Esophagus muscularis mucosa (tissue), 4 donors: ENCODE measurements at regions not wholly inside any gene's neighbourhood (a gene's known extent, or its start where the extent isn't known, plus 50 kb on each side); places are given as distances from the start of the nearest gene placed in this dataset.

Experiments used
- DNase-seq: peaks from one replicate; pipeline ENCODE4 v3.0.0-alpha.2; 2017; ENCODE audit errors: extremely low spot score
- H3K27ac ChIP-seq, 4 donors: fragments of 200-600 bp; sonication (generic); replicated peaks in 1 of 4; 1 replicate in 3 of 4; 2 replicates in 1 of 4; pipeline ENCODE4 v1.5.1; 2016 to 2019; ENCODE audit warnings: mild to moderate bottlenecking in 1 of 4
- H3K27me3 ChIP-seq, 4 donors: fragments of 200-600 bp; sonication (generic); one replicate each; pipeline versions ENCODE4 v1.5.1 to v1.6.0; 2016 to 2019
- H3K36me3 ChIP-seq, 4 donors: fragments of 200-600 bp; sonication (generic); one replicate each; pipeline ENCODE4 v1.5.1; 2016 to 2019
- H3K4me1 ChIP-seq, 4 donors: fragments of 200-600 bp; sonication (generic); one replicate each; pipeline ENCODE4 v1.5.1; 2016 to 2019
- H3K4me3 ChIP-seq, 4 donors: fragments of 200-600 bp; sonication (generic); 1 replicate in 2 of 4; 2 replicates in 2 of 4; pipeline ENCODE4 v1.5.1; 2016 to 2019; ENCODE audit warnings: mild to moderate bottlenecking in 4 of 4, moderate library complexity in 1 of 4
- H3K9me3 ChIP-seq, 4 donors: fragments of 200-600 bp; sonication (generic); 1 replicate in 3 of 4; 2 replicates in 1 of 4; pipeline ENCODE4 v1.5.1; 2016 to 2019
- EP300 ChIP-seq: sonication (generic); formaldehyde crosslinking; IDR thresholded peaks from one replicate; pipeline ENCODE4 v1.6.1; 2017; ENCODE audit warnings: antibody characterized with exemption
- POLR2A ChIP-seq: fragments of 450-650 bp; IDR thresholded peaks from one replicate; pipeline ENCODE4 v1.6.1; 2017; ENCODE audit warnings: antibody characterized with exemption, moderate library complexity, mild to moderate bottlenecking, low read depth
- POLR2AphosphoS5 ChIP-seq, 2 donors: sonication (generic); formaldehyde crosslinking; IDR thresholded peaks; one replicate each; pipeline ENCODE4 v1.6.1; 2017; ENCODE audit warnings: antibody characterized with exemption in 2 of 2
- WGBS: methylation state at CpG from one replicate; pipeline ENCODE4 v1.1.5; 2018; 5-methylcytosine and 5-hydroxymethylcytosine counted together
- intact Hi-C: fragments of 100-400 bp; cut with DNase I; formaldehyde crosslinking; loops from one replicate; pipeline ENCODE4 v1.15.1; 2023
- TF ChIP-seq, protein P1 (sequence below), 3 experiments: fragments of 200-600 bp in 2 of 3; fragments of 450-650 bp in 1 of 3; sonication (generic) in 2 of 3; IDR thresholded peaks; one replicate each; pipeline ENCODE4 v1.5.1; 2017 to 2019; ENCODE audit warnings: antibody characterized with exemption in 3 of 3, mild to moderate bottlenecking in 2 of 3, moderate library complexity in 1 of 3

DNA sequence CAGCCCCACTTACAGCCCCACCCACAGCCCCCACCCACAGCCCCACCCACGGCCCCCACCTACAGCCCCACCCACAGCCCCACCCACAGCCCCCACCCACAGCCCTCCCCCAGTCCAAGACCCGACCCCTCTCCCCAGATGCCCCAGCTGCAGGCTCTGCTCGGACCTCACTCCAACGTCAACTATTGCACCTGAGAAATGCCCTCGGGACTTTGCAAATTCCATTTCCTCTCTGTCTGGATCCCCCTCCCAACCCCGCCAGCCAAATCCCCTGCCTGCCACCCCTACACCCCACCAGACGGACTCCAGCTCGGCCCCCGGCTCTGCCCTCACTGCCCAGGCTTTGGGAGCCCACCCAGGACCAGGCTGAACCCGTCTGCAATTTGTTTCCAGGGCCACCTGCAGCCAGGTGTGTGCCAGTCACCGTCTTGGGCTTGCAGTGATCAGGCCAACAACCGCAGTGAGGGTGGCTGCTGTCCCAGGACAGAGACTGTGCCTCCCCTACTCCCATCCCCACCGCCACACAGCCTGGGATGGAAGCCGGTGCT lies 662.8 kb downstream of the BRD1 start:
- H3K27me3 ChIP-seq = peaks cover 0 to 56% (median 0%) of the 10 kb centered on the region in 4 donors

DNA sequence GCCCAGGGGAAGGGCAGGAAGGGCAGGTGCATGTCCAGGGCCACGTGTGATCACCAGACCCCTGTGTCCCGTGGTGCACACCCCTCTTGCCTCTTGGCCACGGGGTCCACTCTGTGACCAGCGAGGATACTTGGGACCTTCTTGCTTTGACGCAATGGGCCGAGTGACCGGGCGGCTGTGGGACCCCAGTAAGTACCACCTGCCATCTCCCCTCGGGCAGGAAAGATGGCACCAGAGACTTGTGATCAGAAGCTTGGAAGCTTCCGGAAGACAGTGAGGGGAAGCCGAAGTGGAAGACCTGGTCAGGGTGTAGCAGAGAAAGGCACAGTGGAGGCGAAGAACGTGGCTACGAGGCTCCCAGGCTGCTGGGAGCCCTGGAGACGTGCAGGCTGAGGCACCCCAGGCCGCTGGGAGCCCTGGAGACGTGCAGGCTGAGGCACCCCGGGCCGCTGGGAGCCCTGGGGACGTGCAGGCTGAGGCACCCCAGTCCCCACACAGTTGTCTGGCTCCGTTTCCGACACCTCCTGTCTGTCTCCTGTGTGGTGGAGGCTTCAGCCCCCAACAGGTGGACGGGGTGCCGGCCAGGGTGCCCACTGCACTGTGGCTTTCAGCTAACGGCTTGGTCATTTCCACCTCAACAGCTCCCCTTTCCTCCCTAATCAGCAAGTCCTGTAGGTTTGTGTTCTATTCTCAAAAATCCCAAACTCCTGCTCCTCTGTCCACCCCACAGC lies 663.5 kb downstream of the BRD1 start:
- no peaks in the 10 kb centered on the region for H3K36me3 ChIP-seq
- peaks cover 0 to 57% (median 0%) of the 10 kb centered on the region in 4 donors for H3K27me3 ChIP-seq
- no peak for DNase-seq
- no peak for TF ChIP-seq POLR2A
- TF ChIP-seq POLR2AphosphoS5 (IDR thresholded peaks at IDR 0.05) = no peak
- TF ChIP-seq, protein P1, sequence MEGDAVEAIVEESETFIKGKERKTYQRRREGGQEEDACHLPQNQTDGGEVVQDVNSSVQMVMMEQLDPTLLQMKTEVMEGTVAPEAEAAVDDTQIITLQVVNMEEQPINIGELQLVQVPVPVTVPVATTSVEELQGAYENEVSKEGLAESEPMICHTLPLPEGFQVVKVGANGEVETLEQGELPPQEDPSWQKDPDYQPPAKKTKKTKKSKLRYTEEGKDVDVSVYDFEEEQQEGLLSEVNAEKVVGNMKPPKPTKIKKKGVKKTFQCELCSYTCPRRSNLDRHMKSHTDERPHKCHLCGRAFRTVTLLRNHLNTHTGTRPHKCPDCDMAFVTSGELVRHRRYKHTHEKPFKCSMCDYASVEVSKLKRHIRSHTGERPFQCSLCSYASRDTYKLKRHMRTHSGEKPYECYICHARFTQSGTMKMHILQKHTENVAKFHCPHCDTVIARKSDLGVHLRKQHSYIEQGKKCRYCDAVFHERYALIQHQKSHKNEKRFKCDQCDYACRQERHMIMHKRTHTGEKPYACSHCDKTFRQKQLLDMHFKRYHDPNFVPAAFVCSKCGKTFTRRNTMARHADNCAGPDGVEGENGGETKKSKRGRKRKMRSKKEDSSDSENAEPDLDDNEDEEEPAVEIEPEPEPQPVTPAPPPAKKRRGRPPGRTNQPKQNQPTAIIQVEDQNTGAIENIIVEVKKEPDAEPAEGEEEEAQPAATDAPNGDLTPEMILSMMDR (IDR thresholded peaks at IDR 0.05) = no peak
- no peak for TF ChIP-seq EP300
- no peaks in the 10 kb centered on the region for H3K4me1 ChIP-seq
- intact Hi-C loops = no loop called here
- H3K27ac ChIP-seq = no peak overlapping the region
- no peaks in the 10 kb centered on the region for H3K9me3 ChIP-seq
- no peak overlapping the region for H3K4me3 ChIP-seq
- 75% methylated on average over 12 of the region's 25 CpGs for WGBS

More for the DNA sequence above, 662.8 kb downstream of the BRD1 start:
- Histone ChIP-seq H3K4me1 (no peaks in the 10 kb centered on the region), H3K27ac (no peak overlapping the region), H3K4me3 (no peak overlapping the region), H3K9me3 (no peaks in the 10 kb centered on the region), H3K36me3 (no peaks in the 10 kb centered on the region)
- no peak for DNase-seq
- 32% methylated on average over 6 of the region's 14 CpGs for WGBS
- intact Hi-C loops = no loop called here
- TF ChIP-seq POLR2A (no peak), POLR2AphosphoS5 (IDR thresholded peaks at IDR 0.05) (no peak), EP300 (no peak)
- TF ChIP-seq, protein P1 (IDR thresholded peaks at IDR 0.05) = no peak

DNA sequence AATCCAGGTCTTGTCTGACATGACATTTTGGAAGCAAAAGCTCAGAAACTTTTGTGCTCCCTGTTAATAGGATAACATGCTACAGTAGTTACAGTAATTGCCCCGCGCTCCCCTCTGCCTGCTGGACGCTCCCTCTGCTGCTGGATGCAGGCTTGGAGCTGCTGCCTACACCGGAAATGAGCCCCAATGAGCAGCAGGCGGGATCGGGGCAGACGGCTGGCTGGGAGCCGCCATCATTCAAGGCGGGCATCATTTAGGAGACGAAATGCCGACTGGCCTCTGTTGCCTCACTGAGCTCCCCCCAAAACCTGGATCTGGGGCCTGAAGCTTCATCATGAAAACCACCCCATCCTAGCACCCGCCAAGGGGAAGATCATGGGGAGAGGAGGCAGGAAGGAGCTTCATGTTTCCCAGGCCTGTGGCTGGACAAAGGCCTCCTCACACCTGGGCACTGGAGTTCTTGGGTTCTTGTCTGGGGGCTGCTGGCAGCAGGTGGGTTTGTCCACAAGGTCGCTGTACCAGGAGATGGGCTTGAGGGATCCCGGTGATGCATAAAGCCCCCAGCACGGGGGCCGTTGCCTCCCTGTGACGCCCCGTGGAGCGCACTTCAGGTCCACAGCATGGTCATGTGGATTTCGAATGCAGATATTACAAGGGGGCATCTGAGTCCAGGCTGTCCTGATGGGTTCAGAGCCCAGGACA lies 664.3 kb downstream of the BRD1 start:
- Histone ChIP-seq H3K27ac (no peak overlapping the region), H3K36me3 (no peaks in the 10 kb centered on the region), H3K4me1 (no peaks in the 10 kb centered on the region), H3K9me3 (no peaks in the 10 kb centered on the region), H3K4me3 (no peak overlapping the region), H3K27me3 (peaks cover 0 to 64% (median 0%) of the 10 kb centered on the region in 4 donors)
- TF ChIP-seq POLR2AphosphoS5 (IDR thresholded peaks at IDR 0.05) = no peak
- intact Hi-C loops = no loop called here
- DNase-seq = no peak
- 66% methylated on average over 15 of the region's 20 CpGs for WGBS

DNA sequence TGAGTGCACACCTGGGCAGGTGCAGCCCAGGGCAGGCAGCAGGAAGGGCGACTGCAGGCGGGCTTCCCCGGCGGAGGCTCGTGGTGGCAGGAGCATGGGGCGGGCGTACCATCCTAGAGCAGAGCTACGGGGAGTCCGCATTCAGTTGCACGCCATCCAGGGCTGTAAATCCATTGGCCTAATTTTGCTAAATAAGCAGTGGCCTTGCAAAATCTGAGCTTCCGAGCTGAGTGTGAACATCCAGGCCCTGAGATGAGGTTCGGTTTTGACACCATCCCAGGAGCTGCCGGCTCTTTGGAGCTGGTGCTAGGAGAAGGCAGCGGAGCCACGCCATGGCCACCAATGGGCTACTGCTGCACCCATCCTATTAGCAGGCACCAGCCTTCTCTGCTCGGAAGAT lies 664.8 kb downstream of the BRD1 start:
- H3K4me3 ChIP-seq = no peak overlapping the region
- peaks cover 0 to 67% (median 0%) of the 10 kb centered on the region in 4 donors for H3K27me3 ChIP-seq
- H3K27ac ChIP-seq = no peak overlapping the region
- no peaks in the 10 kb centered on the region for H3K9me3 ChIP-seq
- intact Hi-C loops = no loop called here
- no peak for DNase-seq
- no peaks in the 10 kb centered on the region for H3K4me1 ChIP-seq
- no peaks in the 10 kb centered on the region for H3K36me3 ChIP-seq
- TF ChIP-seq, protein P1 (IDR thresholded peaks at IDR 0.05) = no peak
- TF ChIP-seq POLR2AphosphoS5 (IDR thresholded peaks at IDR 0.05) (no peak), EP300 (no peak), POLR2A (no peak)
- WGBS = 90% methylated on average over 16 of the region's 16 CpGs
